ENCODE measurements at regions not wholly inside any gene's neighbourhood (a gene's known extent, or its start where the extent isn't known, plus 50 kb on each side); places are given as distances from the start of the nearest gene placed in this dataset.

DNA sequence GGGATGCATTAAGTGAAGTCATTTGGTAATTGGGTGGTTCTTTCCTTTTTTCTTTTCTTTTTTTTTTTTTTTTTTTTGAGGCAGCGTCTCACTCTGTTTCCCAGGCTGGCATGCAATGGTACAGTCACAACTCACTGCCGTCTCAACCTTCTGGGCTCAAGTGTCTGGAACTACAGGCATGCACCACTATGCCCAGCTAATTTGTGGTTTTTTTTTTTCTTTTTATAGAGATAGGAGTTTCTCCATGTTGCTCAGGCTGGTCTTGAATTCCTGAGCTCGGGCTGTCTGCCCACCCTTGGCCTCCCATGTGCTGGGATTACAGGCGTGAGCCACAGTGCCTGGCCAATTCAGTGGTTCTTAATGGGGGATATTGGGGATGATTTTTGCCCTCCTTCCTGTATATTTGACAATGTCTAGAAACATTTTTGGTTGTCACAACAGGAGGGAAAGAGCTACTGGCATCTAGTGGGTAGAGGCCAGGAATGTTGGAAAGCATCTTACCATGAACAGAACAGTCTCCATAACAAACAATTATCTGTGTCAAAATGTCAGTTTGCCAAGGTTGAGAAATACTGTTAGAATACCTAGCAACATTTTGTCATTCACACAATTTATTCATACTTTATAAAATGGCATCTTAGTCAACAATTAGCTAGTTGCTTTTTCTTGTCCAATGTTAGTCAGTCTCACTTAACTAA, 79.4 kb upstream of the CNTN3 start:
- H3K36me3 ChIP-seq = no peaks in the 10 kb centered on the region
- intact Hi-C loops (cut with DNase I) = no loop called here
- no peaks in the 10 kb centered on the region for H3K9me3 ChIP-seq
- 79% methylated on average over 4 of the region's 4 CpGs for WGBS
- no peaks in the 10 kb centered on the region for H3K27me3 ChIP-seq
- H3K27ac ChIP-seq (replicated peaks in 1 of 4) = no peak overlapping the region
- H3K4me1 ChIP-seq = no peaks in the 10 kb centered on the region
- H3K4me3 ChIP-seq = no peak overlapping the region
- TF ChIP-seq, protein P1, sequence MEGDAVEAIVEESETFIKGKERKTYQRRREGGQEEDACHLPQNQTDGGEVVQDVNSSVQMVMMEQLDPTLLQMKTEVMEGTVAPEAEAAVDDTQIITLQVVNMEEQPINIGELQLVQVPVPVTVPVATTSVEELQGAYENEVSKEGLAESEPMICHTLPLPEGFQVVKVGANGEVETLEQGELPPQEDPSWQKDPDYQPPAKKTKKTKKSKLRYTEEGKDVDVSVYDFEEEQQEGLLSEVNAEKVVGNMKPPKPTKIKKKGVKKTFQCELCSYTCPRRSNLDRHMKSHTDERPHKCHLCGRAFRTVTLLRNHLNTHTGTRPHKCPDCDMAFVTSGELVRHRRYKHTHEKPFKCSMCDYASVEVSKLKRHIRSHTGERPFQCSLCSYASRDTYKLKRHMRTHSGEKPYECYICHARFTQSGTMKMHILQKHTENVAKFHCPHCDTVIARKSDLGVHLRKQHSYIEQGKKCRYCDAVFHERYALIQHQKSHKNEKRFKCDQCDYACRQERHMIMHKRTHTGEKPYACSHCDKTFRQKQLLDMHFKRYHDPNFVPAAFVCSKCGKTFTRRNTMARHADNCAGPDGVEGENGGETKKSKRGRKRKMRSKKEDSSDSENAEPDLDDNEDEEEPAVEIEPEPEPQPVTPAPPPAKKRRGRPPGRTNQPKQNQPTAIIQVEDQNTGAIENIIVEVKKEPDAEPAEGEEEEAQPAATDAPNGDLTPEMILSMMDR (IDR thresholded peaks at IDR 0.05) = no peak
- TF ChIP-seq EP300 (IDR thresholded peaks at IDR 0.05) (no peak), POLR2AphosphoS5 (IDR thresholded peaks at IDR 0.05) (no peak), POLR2A (IDR thresholded peaks at IDR 0.05; ENCODE audit: low read depth) (no peak)
- no peak for DNase-seq (ENCODE audit: extremely low spot score)

DNA sequence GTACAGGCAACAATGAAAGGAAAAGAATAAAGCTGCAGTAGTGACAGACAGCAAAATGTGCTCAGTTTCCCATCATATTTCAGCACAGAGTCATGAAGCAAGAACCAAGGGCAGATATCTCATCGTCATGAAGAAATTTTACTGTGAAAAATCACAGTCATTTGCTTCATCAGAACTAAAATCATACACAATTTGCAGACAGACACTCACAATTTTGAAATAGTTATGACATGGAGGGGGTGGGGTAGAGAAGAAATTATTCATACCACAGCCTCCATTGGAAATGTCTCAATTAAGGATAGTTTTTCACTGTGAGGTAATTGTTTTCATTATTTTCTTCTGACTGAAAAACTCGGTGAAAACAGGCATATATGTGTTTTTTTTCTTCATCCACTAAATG, 78.8 kb upstream of the CNTN3 start:
- Histone ChIP-seq H3K4me1 (no peaks in the 10 kb centered on the region), H3K27me3 (no peaks in the 10 kb centered on the region), H3K4me3 (no peak overlapping the region), H3K27ac (replicated peaks in 1 of 4) (no peak overlapping the region), H3K9me3 (no peaks in the 10 kb centered on the region), H3K36me3 (no peaks in the 10 kb centered on the region)
- intact Hi-C loops (cut with DNase I) = no loop called here
- WGBS = 75% methylated on average over 2 of the region's 2 CpGs
- no peak for TF ChIP-seq EP300 (IDR thresholded peaks at IDR 0.05)
- no peak for TF ChIP-seq POLR2A (IDR thresholded peaks at IDR 0.05; ENCODE audit: low read depth)
- TF ChIP-seq, protein P1 (IDR thresholded peaks at IDR 0.05) = no peak
- TF ChIP-seq POLR2AphosphoS5 (IDR thresholded peaks at IDR 0.05) = no peak
- DNase-seq (ENCODE audit: extremely low spot score) = no peak

DNA sequence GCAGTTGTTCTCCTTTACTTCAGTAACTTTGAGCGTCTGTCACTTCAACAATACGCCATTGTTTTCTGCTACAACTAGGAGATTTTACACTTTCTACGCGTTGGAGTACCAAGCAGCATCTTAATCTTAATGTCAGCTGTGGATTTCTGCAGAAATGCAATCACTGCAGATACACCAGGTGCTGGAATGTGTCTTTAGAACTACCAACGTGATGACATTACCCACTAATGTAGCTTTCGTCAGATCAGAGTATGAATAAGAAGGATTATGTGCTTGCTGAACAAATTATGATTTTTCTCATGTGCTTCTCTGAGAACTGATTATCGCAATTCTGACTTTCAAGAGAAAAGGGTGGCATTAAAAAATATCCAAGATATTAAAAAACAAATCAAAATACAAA, 77.5 kb upstream of the CNTN3 start:
- Histone ChIP-seq H3K4me3 (no peak overlapping the region), H3K4me1 (no peaks in the 10 kb centered on the region), H3K36me3 (no peaks in the 10 kb centered on the region), H3K9me3 (no peaks in the 10 kb centered on the region), H3K27me3 (no peaks in the 10 kb centered on the region), H3K27ac (replicated peaks in 1 of 4) (no peak overlapping the region)
- WGBS = 71% methylated on average over 7 of the region's 7 CpGs
- TF ChIP-seq POLR2A (IDR thresholded peaks at IDR 0.05; ENCODE audit: low read depth) (no peak), EP300 (IDR thresholded peaks at IDR 0.05) (no peak), POLR2AphosphoS5 (IDR thresholded peaks at IDR 0.05) (no peak)
- TF ChIP-seq, protein P1 (IDR thresholded peaks at IDR 0.05) = no peak
- intact Hi-C loops (cut with DNase I) = no loop called here
- no peak for DNase-seq (ENCODE audit: extremely low spot score)

DNA sequence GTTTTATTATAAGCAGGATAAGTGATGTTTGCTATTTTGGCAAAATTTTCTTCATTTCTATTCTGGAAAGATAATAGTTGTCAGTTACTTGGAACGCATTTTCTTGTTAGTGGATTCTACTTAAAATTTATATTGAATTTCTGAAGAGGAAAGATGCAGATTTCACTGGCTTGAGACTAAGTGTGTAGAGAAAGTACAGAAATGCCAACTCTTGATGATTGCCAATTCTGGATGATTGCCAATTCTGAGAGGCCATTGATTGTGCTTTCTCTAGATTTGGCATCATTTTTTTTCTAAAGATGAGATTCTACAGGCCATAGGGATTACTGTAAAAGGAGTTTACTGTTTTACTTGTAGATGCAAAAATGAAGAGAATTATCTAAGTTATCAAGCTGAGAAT, 58.9 kb upstream of the CNTN3 start:
- H3K27me3 ChIP-seq = no peaks in the 10 kb centered on the region
- no peaks in the 10 kb centered on the region for H3K36me3 ChIP-seq
- H3K27ac ChIP-seq (replicated peaks in 1 of 4) = no peak overlapping the region
- 85% methylated on average over 1 of the region's 1 CpG for WGBS
- no peak for DNase-seq (ENCODE audit: extremely low spot score)
- H3K4me3 ChIP-seq = no peak overlapping the region
- H3K4me1 ChIP-seq = no peaks in the 10 kb centered on the region
- intact Hi-C loops (cut with DNase I) = no loop called here
- peaks cover 0 to under 1% (median 0%) of the 10 kb centered on the region in 4 donors for H3K9me3 ChIP-seq
- TF ChIP-seq EP300 (IDR thresholded peaks at IDR 0.05) = no peak
- TF ChIP-seq, protein P1 (IDR thresholded peaks at IDR 0.05) = no peak
- TF ChIP-seq POLR2AphosphoS5 (IDR thresholded peaks at IDR 0.05) = no peak
- no peak for TF ChIP-seq POLR2A (IDR thresholded peaks at IDR 0.05; ENCODE audit: low read depth)

DNA sequence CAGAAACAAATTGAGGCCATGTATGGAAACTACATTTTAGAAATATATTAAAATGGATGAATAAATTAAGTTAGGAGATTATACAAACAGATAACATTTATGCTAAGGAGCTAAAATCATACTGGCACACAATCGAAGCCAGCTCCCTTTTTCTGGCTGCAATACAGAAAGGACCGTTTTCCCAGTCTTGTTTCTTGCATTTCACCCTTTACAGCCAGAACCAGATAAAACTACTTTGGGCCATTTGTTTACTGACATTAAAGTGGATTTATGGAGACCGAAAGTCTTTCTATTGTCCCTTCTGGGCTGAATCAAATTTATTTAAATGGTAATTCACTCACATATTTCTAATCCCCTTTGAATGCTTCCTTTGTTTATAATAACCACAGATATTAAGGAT, 50.1 kb upstream of the CNTN3 start:
- no peak for DNase-seq (ENCODE audit: extremely low spot score)
- no peak overlapping the region for H3K27ac ChIP-seq (replicated peaks in 1 of 4)
- no peaks in the 10 kb centered on the region for H3K27me3 ChIP-seq
- no peaks in the 10 kb centered on the region for H3K4me1 ChIP-seq
- WGBS = 75% methylated on average over 3 of the region's 3 CpGs
- H3K4me3 ChIP-seq = no peak overlapping the region
- intact Hi-C loops (cut with DNase I) = no loop called here
- peaks cover 0 to 16% (median 13%) of the 10 kb centered on the region in 4 donors for H3K9me3 ChIP-seq
- TF ChIP-seq, protein P1 (IDR thresholded peaks at IDR 0.05) = no peak
- TF ChIP-seq POLR2AphosphoS5 (IDR thresholded peaks at IDR 0.05) (no peak), EP300 (IDR thresholded peaks at IDR 0.05) (no peak), POLR2A (IDR thresholded peaks at IDR 0.05; ENCODE audit: low read depth) (no peak)
- no peaks in the 10 kb centered on the region for H3K36me3 ChIP-seq
